ENCODE measurements at regions not wholly inside any gene's neighbourhood (a gene's known extent, or its start where the extent isn't known, plus 50 kb on each side); places are given as distances from the start of the nearest gene placed in this dataset.

DNA sequence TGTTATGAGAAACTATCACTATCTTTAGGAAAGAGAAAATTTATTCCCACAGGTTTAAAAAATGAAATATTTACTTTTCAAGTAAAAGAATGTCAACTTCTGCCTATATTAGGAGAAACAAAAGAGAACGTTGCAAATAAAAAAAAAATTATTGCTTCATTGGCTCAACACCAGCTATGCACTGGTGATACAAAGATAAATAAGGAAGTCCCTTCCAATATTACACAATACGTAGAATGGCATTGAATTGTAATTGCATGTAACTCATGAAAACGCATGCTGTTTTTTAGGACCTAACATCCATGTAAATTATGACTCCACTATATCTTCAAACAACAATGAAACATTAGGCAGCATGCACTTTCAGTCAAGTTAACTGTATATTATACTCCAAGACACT is 56.4 kb upstream of the RERGL start:
- no peak for TF ChIP-seq POLR2A (IDR thresholded peaks at IDR 0.05)
- no peak for TF ChIP-seq CTCF (IDR thresholded peaks at IDR 0.05)
